DOHH2 (cell line): ENCODE measurements at regions not wholly inside any gene's neighbourhood (a gene's known extent, or its start where the extent isn't known, plus 50 kb on each side); places are given as distances from the start of the nearest gene placed in this dataset.

Source experiments
- H3F3A ChIP-seq: fragments of 200-600 bp; sonication (generic), shearing (Covaris generic); 2 replicates; pipeline ENCODE4 v1.6.0; 2016; ENCODE audit warnings: antibody characterized with exemption, mild to moderate bottlenecking; ENCODE audit not compliant: control insufficient read depth, insufficient read depth
- H3K27ac ChIP-seq: fragments of 200-600 bp; sonication (generic); 2 replicates; pipeline ENCODE4 v1.5.1; 2014; ENCODE audit warnings: low read depth, mild to moderate bottlenecking, low read length, moderate library complexity
- H3K27me3 ChIP-seq: fragments of 200-600 bp; sonication (generic); 2 replicates; pipeline ENCODE4 v1.6.1; 2014; ENCODE audit warnings: mild to moderate bottlenecking, low read length, mixed read lengths; ENCODE audit not compliant: control insufficient read depth
- H3K36me3 ChIP-seq: fragments of 200-600 bp; sonication (generic); 2 replicates; pipeline ENCODE4 v1.6.1; 2014; ENCODE audit warnings: mild to moderate bottlenecking, low read length, moderate library complexity, mixed read lengths; ENCODE audit not compliant: control insufficient read depth
- H3K4me1 ChIP-seq: fragments of 200-600 bp; sonication (generic); 2 replicates; pipeline ENCODE4 v1.6.1; 2014; ENCODE audit warnings: mild to moderate bottlenecking, low read length, mixed read lengths; ENCODE audit not compliant: control insufficient read depth
- H3K4me2 ChIP-seq: fragments of 200-600 bp; sonication (generic); 2 replicates; pipeline ENCODE4 v1.6.0; 2014; ENCODE audit warnings: mild to moderate bottlenecking, low read length, moderate library complexity
- H3K4me3 ChIP-seq: fragments of 200-600 bp; sonication (generic); 2 replicates; pipeline ENCODE4 v1.5.1; 2014; ENCODE audit warnings: mild to moderate bottlenecking, low read length, mixed read lengths
- H3K79me2 ChIP-seq: fragments of 200-600 bp; sonication (generic); 2 replicates; pipeline ENCODE4 v1.6.1; 2014; ENCODE audit warnings: mild to moderate bottlenecking, low read length, mixed read lengths; ENCODE audit not compliant: control insufficient read depth
- H3K9me2 ChIP-seq: fragments of 200-600 bp; sonication (generic); replicated peaks from 2 replicates; pipeline ENCODE4 v1.6.1; 2014; ENCODE audit warnings: mild to moderate bottlenecking, low read length, mixed read lengths; ENCODE audit not compliant: control insufficient read depth
- H3K9me3 ChIP-seq: fragments of 200-600 bp; sonication (generic); 2 replicates; pipeline ENCODE4 v1.6.1; 2014; ENCODE audit warnings: antibody characterized with exemption, low read length, mixed read lengths; ENCODE audit not compliant: control insufficient read depth, insufficient read depth
- H4K20me1 ChIP-seq: fragments of 200-600 bp; sonication (generic); 2 replicates; pipeline ENCODE4 v1.6.0; 2014; ENCODE audit warnings: low read depth, mild to moderate bottlenecking, antibody characterized with exemption, low read length, moderate library complexity; ENCODE audit not compliant: control insufficient read depth, insufficient read depth
- EZH2phosphoT487 ChIP-seq: fragments of 200-600 bp; sonication (generic); IDR thresholded peaks from 2 replicates; pipeline ENCODE4 v1.6.1; 2017; ENCODE audit warnings: borderline replicate concordance, mild to moderate bottlenecking, antibody characterized with exemption, low read length, moderate library complexity, mixed read lengths
- TF ChIP-seq, protein P1 (sequence below): fragments of 200-600 bp; sonication (generic); IDR thresholded peaks from one replicate; pipeline ENCODE4 v1.5.1; 2014; ENCODE audit warnings: antibody characterized with exemption, mild to moderate bottlenecking, low read depth, low read length; ENCODE audit not compliant: poor library complexity, severe bottlenecking

GRCh38 chr6:126148853-126149252 is 162.5 kb downstream of the TRMT11 start:
- Histone ChIP-seq H3F3A (no peaks in the 10 kb centered on the region), H3K9me2 (no peaks in the 10 kb centered on the region), H3K27ac (no peak overlapping the region), H3K27me3 (no peaks in the 10 kb centered on the region), H4K20me1 (no peaks in the 10 kb centered on the region), H3K36me3 (no peaks in the 10 kb centered on the region), H3K4me1 (no peaks in the 10 kb centered on the region), H3K9me3 (no peaks in the 10 kb centered on the region), H3K79me2 (no peaks in the 10 kb centered on the region), H3K4me2 (no peak overlapping the region), H3K4me3 (no peak overlapping the region)
- TF ChIP-seq, protein P1, sequence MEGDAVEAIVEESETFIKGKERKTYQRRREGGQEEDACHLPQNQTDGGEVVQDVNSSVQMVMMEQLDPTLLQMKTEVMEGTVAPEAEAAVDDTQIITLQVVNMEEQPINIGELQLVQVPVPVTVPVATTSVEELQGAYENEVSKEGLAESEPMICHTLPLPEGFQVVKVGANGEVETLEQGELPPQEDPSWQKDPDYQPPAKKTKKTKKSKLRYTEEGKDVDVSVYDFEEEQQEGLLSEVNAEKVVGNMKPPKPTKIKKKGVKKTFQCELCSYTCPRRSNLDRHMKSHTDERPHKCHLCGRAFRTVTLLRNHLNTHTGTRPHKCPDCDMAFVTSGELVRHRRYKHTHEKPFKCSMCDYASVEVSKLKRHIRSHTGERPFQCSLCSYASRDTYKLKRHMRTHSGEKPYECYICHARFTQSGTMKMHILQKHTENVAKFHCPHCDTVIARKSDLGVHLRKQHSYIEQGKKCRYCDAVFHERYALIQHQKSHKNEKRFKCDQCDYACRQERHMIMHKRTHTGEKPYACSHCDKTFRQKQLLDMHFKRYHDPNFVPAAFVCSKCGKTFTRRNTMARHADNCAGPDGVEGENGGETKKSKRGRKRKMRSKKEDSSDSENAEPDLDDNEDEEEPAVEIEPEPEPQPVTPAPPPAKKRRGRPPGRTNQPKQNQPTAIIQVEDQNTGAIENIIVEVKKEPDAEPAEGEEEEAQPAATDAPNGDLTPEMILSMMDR, result no peak
- no peak for TF ChIP-seq EZH2phosphoT487

DNA sequence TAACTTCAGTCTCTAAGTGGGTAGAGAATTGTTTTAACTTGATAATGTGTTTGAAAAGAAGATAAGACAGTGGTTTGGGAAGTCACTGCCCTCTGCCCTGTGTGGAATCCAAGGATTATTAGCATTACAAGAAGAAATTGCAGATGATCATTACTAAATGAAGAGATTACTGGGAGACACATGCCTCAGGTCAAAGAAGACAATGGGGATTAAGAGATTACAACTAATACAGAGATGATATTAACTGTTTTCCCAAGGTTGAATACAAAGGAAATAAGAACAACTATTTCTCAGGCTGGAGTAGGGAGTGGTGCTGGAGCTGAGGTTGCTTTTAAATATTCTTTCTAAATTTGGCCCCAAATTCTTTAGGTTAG is 166.0 kb downstream of the TRMT11 start:
- no peak for TF ChIP-seq EZH2phosphoT487
- TF ChIP-seq, protein P1, result no peak
- Histone ChIP-seq H3K4me2 (no peak overlapping the region), H3F3A (no peaks in the 10 kb centered on the region), H3K4me1 (no peaks in the 10 kb centered on the region), H3K27me3 (no peaks in the 10 kb centered on the region), H3K9me3 (no peaks in the 10 kb centered on the region), H3K36me3 (no peaks in the 10 kb centered on the region), H3K27ac (no peak overlapping the region), H4K20me1 (no peaks in the 10 kb centered on the region), H3K4me3 (no peak overlapping the region), H3K9me2 (no peaks in the 10 kb centered on the region), H3K79me2 (no peaks in the 10 kb centered on the region)

DNA sequence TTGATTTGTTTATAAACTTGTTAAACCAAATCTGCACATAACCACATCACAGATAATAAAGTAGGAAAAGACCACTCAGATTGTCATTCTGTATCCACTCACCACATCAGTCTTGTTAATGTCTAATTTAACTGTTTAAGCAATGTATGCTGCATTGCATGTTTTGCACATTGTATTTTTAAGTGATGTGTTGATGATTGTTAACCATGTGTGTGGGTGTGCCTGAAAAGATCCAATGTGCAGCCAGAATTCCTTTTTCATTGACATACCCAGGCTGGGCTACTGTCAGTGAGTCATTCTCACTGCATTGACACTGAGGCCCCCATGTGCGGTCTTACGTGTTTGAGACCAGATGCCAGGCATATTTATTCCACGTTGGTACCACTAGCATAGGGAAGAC is 167.3 kb downstream of the TRMT11 start:
- Histone ChIP-seq H3K9me3 (no peaks in the 10 kb centered on the region), H3K9me2 (no peaks in the 10 kb centered on the region), H3K36me3 (no peaks in the 10 kb centered on the region), H3K27ac (no peak overlapping the region), H3F3A (no peaks in the 10 kb centered on the region), H3K4me1 (no peaks in the 10 kb centered on the region), H4K20me1 (no peaks in the 10 kb centered on the region), H3K27me3 (no peaks in the 10 kb centered on the region), H3K4me2 (no peak overlapping the region), H3K4me3 (no peak overlapping the region), H3K79me2 (no peaks in the 10 kb centered on the region)
- TF ChIP-seq, protein P1, result no peak
- no peak for TF ChIP-seq EZH2phosphoT487

- Histone ChIP-seq H3K27me3 (no peaks in the 10 kb centered on the region), H3K9me3 (no peaks in the 10 kb centered on the region), H3K9me2 (no peaks in the 10 kb centered on the region), H3K4me2 (no peak overlapping the region), H3K36me3 (no peaks in the 10 kb centered on the region), H3K27ac (no peak overlapping the region), H4K20me1 (no peaks in the 10 kb centered on the region), H3K4me1 (no peaks in the 10 kb centered on the region), H3F3A (no peaks in the 10 kb centered on the region), H3K79me2 (no peaks in the 10 kb centered on the region), H3K4me3 (no peak overlapping the region)
- TF ChIP-seq EZH2phosphoT487, result no peak
- TF ChIP-seq, protein P1, result no peak
These were observed 170.6 kb downstream of the TRMT11 start for GRCh38 chr6:126156973-126157372.
